ENCODE measurements at regions not wholly inside any gene's neighbourhood (a gene's known extent, or its start where the extent isn't known, plus 50 kb on each side); places are given as distances from the start of the nearest gene placed in this dataset.

DNA sequence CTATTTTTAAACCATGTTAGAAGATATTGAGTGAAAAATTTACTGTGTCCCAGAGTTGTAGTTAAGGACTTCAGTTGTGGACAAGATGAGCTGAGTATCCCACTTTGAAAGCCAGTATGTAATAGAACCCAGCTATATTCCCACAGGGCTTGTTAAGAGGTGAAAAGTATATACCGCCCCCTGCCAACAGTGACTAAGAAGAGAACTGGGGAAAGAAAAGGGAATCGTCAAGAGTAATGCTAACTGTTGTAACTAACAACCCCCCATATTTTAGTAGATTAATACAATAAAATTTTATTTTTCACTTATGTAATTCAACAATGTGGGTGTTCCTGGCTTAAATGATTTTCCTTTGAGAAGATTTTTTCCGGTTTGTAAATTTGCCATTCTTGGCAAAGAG, 250.4 kb upstream of the GIMD1 start:
- no peak for ATAC-seq
- no peaks in the 10 kb centered on the region for H3K36me3 ChIP-seq (ENCODE audit: control insufficient read depth, insufficient read depth, low read length)
- BruUV-seq (replicated peaks), result no TSS peak
- no peaks in the 10 kb centered on the region for H3K4me1 ChIP-seq (replicated peaks in 1 of 2; ENCODE audit: control insufficient read depth in 2 of 2, insufficient read depth in 2 of 2, low read length in 2 of 2)
- no peaks in the 10 kb centered on the region for H4K20me1 ChIP-seq (replicated peaks; ENCODE audit: control insufficient read depth, insufficient read depth, low read length)
- H3K9ac ChIP-seq (ENCODE audit: insufficient read depth in 1 of 2, low read depth in 2 of 2, low read length in 2 of 2), result no peak overlapping the region
- H3K79me2 ChIP-seq (ENCODE audit: control insufficient read depth, insufficient read depth, low read length), result no peaks in the 10 kb centered on the region
- no peak overlapping the region for H3K4me2 ChIP-seq (ENCODE audit: insufficient read depth, low read length)
- no peaks in the 10 kb centered on the region for H3K9me1 ChIP-seq (ENCODE audit: control insufficient read depth, insufficient read depth, low read length)
- WGBS (ENCODE audit: insufficient coverage, low coverage, missing lambda C conversion rate), result 0% methylated on average over 3 of the region's 3 CpGs
- H3K4me3 ChIP-seq, result no peak overlapping the region
- TF ChIP-seq RBM15 (IDR thresholded peaks at IDR 0.05; ENCODE audit: insufficient read depth, low read length), result no peak
- TF ChIP-seq KHSRP (IDR thresholded peaks at IDR 0.05), result no peak
- TF ChIP-seq POLR2AphosphoS2 (IDR thresholded peaks at IDR 0.05; ENCODE audit: low read length), result no peak
- no peak for TF ChIP-seq ILF3 (IDR thresholded peaks at IDR 0.05; ENCODE audit: borderline replicate concordance)
- TF ChIP-seq SMAD3 (CRISPR knock-in tag; conservative IDR thresholded peaks at IDR 0.05), result no peak
- TF ChIP-seq, protein P1, sequence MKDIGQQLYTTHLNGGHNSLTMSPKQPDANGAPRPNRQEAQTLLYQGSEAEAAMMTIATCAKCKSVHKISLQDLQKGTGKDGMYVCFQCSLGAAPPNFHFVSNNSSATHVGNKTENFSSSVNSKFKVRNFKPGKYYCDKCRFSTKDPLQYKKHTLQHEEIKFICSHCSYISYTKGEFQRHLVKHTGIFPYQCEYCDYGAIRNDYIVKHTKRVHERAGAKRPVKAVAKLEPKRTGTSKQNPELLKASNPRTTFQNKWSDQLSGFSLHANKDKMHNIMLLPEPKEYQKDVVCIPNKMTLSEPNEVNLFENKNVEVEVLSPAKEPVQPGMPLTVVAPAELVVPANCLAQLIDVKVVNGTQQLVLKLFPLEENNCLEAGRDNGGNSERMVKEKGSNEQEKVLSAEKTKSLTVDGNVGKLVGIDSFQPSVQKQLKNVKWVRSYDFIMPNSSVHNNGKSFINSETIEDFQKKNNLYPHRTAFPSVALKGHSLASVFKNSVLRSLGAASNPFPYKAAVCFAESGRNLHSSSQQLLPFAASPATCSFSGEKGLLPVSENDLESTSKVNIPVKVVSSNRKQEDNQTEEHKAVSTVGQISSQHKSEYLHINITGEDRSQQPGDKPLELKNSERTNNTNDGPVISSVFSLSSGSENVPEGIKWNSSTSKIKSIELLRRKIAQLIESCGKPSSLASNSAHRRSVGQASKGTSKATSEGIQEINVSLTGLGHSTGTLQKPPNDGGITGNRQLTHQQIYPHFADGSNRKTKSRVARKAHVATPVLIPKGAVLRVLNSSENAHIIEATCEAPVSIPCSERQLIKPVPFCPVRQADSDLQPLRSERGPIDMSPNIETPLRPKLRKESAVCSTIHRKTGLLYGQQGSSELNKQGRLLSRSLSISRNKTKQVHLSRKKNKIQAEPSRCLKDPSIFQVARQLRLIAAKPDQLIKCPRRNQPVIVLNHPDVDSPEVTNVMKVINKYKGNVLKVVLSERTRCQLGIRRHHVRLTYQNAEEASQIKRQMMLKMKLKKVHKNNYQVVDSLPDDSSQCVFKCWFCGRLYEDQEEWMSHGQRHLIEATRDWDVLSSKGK (CRISPR knock-in tag; IDR thresholded peaks at IDR 0.05), result no peak
- no peak for TF ChIP-seq TCFL5 (CRISPR knock-in tag; conservative IDR thresholded peaks at IDR 0.05)
- no peak for TF ChIP-seq HDAC8 (tag; IDR thresholded peaks at IDR 0.05)
- TF ChIP-seq NR2C1 (IDR thresholded peaks at IDR 0.05), result no peak
- no peak for TF ChIP-seq NR2C1 (tag; IDR thresholded peaks at IDR 0.05)
- POLR2A ChIA-PET, result no interaction called here
- FAIRE-seq, result no peak
- in situ Hi-C loops (cut with MboI), result no loop called here
- H3K9me3 ChIP-seq (replicated peaks; ENCODE audit: control insufficient read depth, insufficient read depth, low read depth, low read length), result no peaks in the 10 kb centered on the region
- no peak overlapping the region for H2AFZ ChIP-seq (ENCODE audit: low read depth, low read length)
- CTCF ChIA-PET (ENCODE audit: low intra/inter-chr PET ratio), result no interaction called here
- no peak overlapping the region for H3K27ac ChIP-seq (ENCODE audit: extremely low read depth, low read depth, low read length)
- no peak for DNase-seq (ENCODE audit: extremely low read depth in 1 of 4, low spot score in 3 of 4)
- no peaks in the 10 kb centered on the region for H3K27me3 ChIP-seq (ENCODE audit: control insufficient read depth in 2 of 2, insufficient read depth in 2 of 2, low read length in 2 of 2)
- intact Hi-C loops (cut with micrococcal nuclease), result no loop called here
